IMR-90 (cell line): ENCODE measurements at regions not wholly inside any gene's neighbourhood (a gene's known extent, or its start where the extent isn't known, plus 50 kb on each side); places are given as distances from the start of the nearest gene placed in this dataset.

Experiments
- ATAC-seq: fragments of 200-7000 bp; cut with Tn5 transposase; 2 replicates; pipeline ENCODE4 v1.9.1; 2020; ENCODE audit warnings: low read depth, mild to moderate bottlenecking, moderate library complexity
- BruUV-seq: library from RNA; stranded (reverse); fragments of 400-500 nt; replicated peaks from 2 replicates; lab custom pipeline; 2021; lab: Mats Ljungman, UMichigan
- CTCF ChIA-PET: fragments of 300-600 bp; formaldehyde crosslinking; extraction: SDS; loops from one replicate; lab custom pipeline; 2021; ENCODE audit warnings: antibody characterized with exemption; lab: Yijun Ruan, JAX
- POLR2A ChIA-PET: fragments of 300-600 bp; sonication (Branson Sonifier 250); formaldehyde crosslinking; loops from one replicate; lab custom pipeline; 2022; ENCODE audit warnings: antibody characterized with exemption; ENCODE audit not compliant: unreplicated experiment; lab: Charles Lee
- DNase-seq: peaks from one replicate; pipeline ENCODE4 v3.0.0; 2013
- H2AFZ ChIP-seq: replicated peaks from 2 replicates; pipeline ENCODE3; 2013; ENCODE audit warnings: low read length, mild to moderate bottlenecking; ENCODE audit not compliant: poor library complexity
- H2AK5ac ChIP-seq: 2 replicates; pipeline ENCODE4 v1.6.1; 2013; ENCODE audit warnings: low read depth, low read length, inconsistent platforms
- H2AK9ac ChIP-seq: replicated peaks from 2 replicates; pipeline ENCODE3; 2013; ENCODE audit warnings: mild to moderate bottlenecking, low read depth, low read length, moderate library complexity; ENCODE audit not compliant: poor library complexity
- H2BK120ac ChIP-seq: 2 replicates; pipeline ENCODE4 v1.6.1; 2013; ENCODE audit warnings: low read depth, low read length, inconsistent platforms
- H2BK15ac ChIP-seq: 3 replicates; pipeline ENCODE4 v1.6.1; 2013; ENCODE audit warnings: low read depth, low read length, inconsistent platforms
- H2BK20ac ChIP-seq: 2 replicates; pipeline ENCODE4 v1.6.1; 2013; ENCODE audit warnings: low read depth, mild to moderate bottlenecking, inconsistent platforms, low read length, moderate library complexity
- H2BK5ac ChIP-seq: 2 replicates; pipeline ENCODE4 v1.6.1; 2013; ENCODE audit warnings: mild to moderate bottlenecking, low read depth, low read length, inconsistent platforms; ENCODE audit not compliant: poor library complexity, severe bottlenecking
- H3K14ac ChIP-seq: replicated peaks from 2 replicates; pipeline ENCODE4 v1.6.1; 2013; ENCODE audit warnings: low read depth, low read length, inconsistent platforms
- H3K18ac ChIP-seq: 2 replicates; pipeline ENCODE4 v1.6.1; 2013; ENCODE audit warnings: low read depth, low read length, control low read depth
- H3K23ac ChIP-seq: 2 replicates; pipeline ENCODE4 v1.6.1; 2013; ENCODE audit warnings: low read depth, low read length, inconsistent platforms
- H3K27ac ChIP-seq: 2 replicates; pipeline ENCODE4 v1.5.1; 2013; ENCODE audit warnings: mild to moderate bottlenecking, control low read depth, low read length; ENCODE audit not compliant: insufficient read depth
- H3K27me3 ChIP-seq: 2 replicates; pipeline ENCODE4 v1.6.1; 2013; ENCODE audit warnings: low read length; ENCODE audit not compliant: control insufficient read depth, insufficient read depth
- H3K36me3 ChIP-seq: 2 replicates; pipeline ENCODE4 v1.6.1; 2013; ENCODE audit warnings: low read length, mixed read lengths; ENCODE audit not compliant: control insufficient read depth, insufficient read depth
- H3K4ac ChIP-seq: 2 replicates; pipeline ENCODE4 v1.6.1; 2013; ENCODE audit warnings: low read depth, low read length, inconsistent platforms
- H3K4me1 ChIP-seq: 2 replicates; pipeline ENCODE4 v1.6.1; 2013; ENCODE audit warnings: low read length, mixed read lengths; ENCODE audit not compliant: control insufficient read depth, insufficient read depth
- H3K4me2 ChIP-seq: 2 replicates; pipeline ENCODE4 v1.6.1; 2013; ENCODE audit warnings: low read depth, mild to moderate bottlenecking, control low read depth, low read length, moderate library complexity
- H3K4me3 ChIP-seq: 2 replicates; pipeline ENCODE4 v1.5.1; 2013; ENCODE audit warnings: low read depth, mild to moderate bottlenecking, control low read depth, low read length, moderate library complexity; ENCODE audit not compliant: insufficient read depth
- H3K56ac ChIP-seq: 2 replicates; pipeline ENCODE4 v1.6.1; 2013; ENCODE audit warnings: low read length, inconsistent platforms; ENCODE audit not compliant: insufficient read depth; ENCODE audit errors: extremely low read depth
- H3K79me1 ChIP-seq, 2 experiments: 2 replicates each; pipeline ENCODE4 v1.6.1; 2013; ENCODE audit warnings: low read length in 2 of 2, inconsistent platforms in 1 of 2, low read depth in 1 of 2
- H3K9ac ChIP-seq: 2 replicates; pipeline ENCODE4 v1.6.1; 2013; ENCODE audit warnings: low read depth, low read length, control low read depth
- H3K9me1 ChIP-seq: 2 replicates; pipeline ENCODE4 v1.6.1; 2013; ENCODE audit warnings: low read length, inconsistent platforms; ENCODE audit not compliant: insufficient read depth
- H3K9me3 ChIP-seq: 2 replicates; pipeline ENCODE4 v1.6.1; 2013; ENCODE audit warnings: low read length; ENCODE audit not compliant: control insufficient read depth, insufficient read depth
- H4K20me1 ChIP-seq: 2 replicates; pipeline ENCODE4 v1.6.1; 2013; ENCODE audit warnings: low read length, inconsistent platforms; ENCODE audit not compliant: insufficient read depth
- H4K5ac ChIP-seq: 2 replicates; pipeline ENCODE4 v1.6.1; 2013; ENCODE audit warnings: mild to moderate bottlenecking, low read depth, low read length, control low read depth
- H4K8ac ChIP-seq, 2 experiments: 2 replicates each; pipeline ENCODE4 v1.6.1; 2013; ENCODE audit warnings: low read depth in 2 of 2, low read length in 2 of 2, control low read depth in 1 of 2, inconsistent platforms in 1 of 2
- H4K91ac ChIP-seq: 2 replicates; pipeline ENCODE4 v1.6.1; 2013; ENCODE audit warnings: low read depth, low read length, inconsistent platforms; ENCODE audit not compliant: insufficient read depth
- BHLHE40 ChIP-seq: fragments of 150-350 bp; IDR thresholded peaks from 2 replicates; pipeline ENCODE4 v1.6.1; 2016; ENCODE audit warnings: mild to moderate bottlenecking, low read depth, low read length
- CEBPB ChIP-seq: IDR thresholded peaks from 2 replicates; pipeline ENCODE4 v1.6.1; 2012; ENCODE audit warnings: low read depth, low read length, improper control_type of control experiment
- CHD1 ChIP-seq: IDR thresholded peaks from 2 replicates; pipeline ENCODE4 v1.6.1; 2012; ENCODE audit warnings: low read depth, low read length, improper control_type of control experiment
- FOS ChIP-seq: fragments of 150-350 bp; IDR thresholded peaks from 2 replicates; pipeline ENCODE4 v1.6.1; 2016; ENCODE audit warnings: low read depth, low read length
- MAFK ChIP-seq: IDR thresholded peaks from 2 replicates; pipeline ENCODE4 v1.6.1; 2012; ENCODE audit warnings: low read depth, low read length, improper control_type of control experiment
- MAZ ChIP-seq: IDR thresholded peaks from 2 replicates; pipeline ENCODE4 v1.6.1; 2012; ENCODE audit warnings: low read depth, mild to moderate bottlenecking, low read length, improper control_type of control experiment, moderate library complexity, borderline replicate concordance
- MXI1 ChIP-seq: IDR thresholded peaks from 2 replicates; pipeline ENCODE4 v1.6.1; 2012; ENCODE audit warnings: low read depth, mild to moderate bottlenecking, low read length, moderate library complexity, borderline replicate concordance
- NFE2L2 ChIP-seq: fragments of 150-350 bp; IDR thresholded peaks from 2 replicates; pipeline ENCODE4 v1.6.1; 2016; ENCODE audit warnings: low read depth, mild to moderate bottlenecking, low read length
- POLR2A ChIP-seq: IDR thresholded peaks from 2 replicates; pipeline ENCODE4 v1.6.1; 2012; ENCODE audit warnings: mild to moderate bottlenecking, low read depth, low read length
- RAD21 ChIP-seq: IDR thresholded peaks from 2 replicates; pipeline ENCODE4 v1.6.1; 2012; ENCODE audit warnings: low read length, improper control_type of control experiment
- RCOR1 ChIP-seq: IDR thresholded peaks from 2 replicates; pipeline ENCODE4 v1.6.1; 2012; ENCODE audit warnings: mild to moderate bottlenecking, low read length, improper control_type of control experiment; ENCODE audit not compliant: insufficient replicate concordance
- RFX5 ChIP-seq: IDR thresholded peaks from 2 replicates; pipeline ENCODE4 v1.8.0; 2012; ENCODE audit warnings: low read depth, mild to moderate bottlenecking, low read length, moderate library complexity
- SMC3 ChIP-seq: fragments of 150-350 bp; IDR thresholded peaks from 2 replicates; pipeline ENCODE4 v1.6.1; 2016; ENCODE audit warnings: low read depth, mild to moderate bottlenecking, antibody characterized with exemption, low read length, moderate library complexity
- WGBS, 2 experiments: methylation state at CpG; one replicate each; pipeline versions ENCODE4 v1.1.5 to v1.1.7; 2013; ENCODE audit warnings: missing lambda C conversion rate in 2 of 2; ENCODE audit not compliant: insufficient read length in 1 of 2; ENCODE audit errors: extremely low coverage in 2 of 2; 5-methylcytosine and 5-hydroxymethylcytosine counted together
- dilution Hi-C: fragments of 300-500 bp; cut with HindIII; formaldehyde crosslinking; loops from one replicate; pipeline ENCODE4 v1.14.3; 2018; ENCODE audit warnings: low sequenced_read_pairs; ENCODE audit not compliant: unreplicated experiment
- in situ Hi-C: fragments of 300-500 bp; cut with MboI; formaldehyde crosslinking; loops from 3 replicates; pipeline ENCODE4 v1.14.3; 2019; ENCODE audit warnings: low sequenced_read_pairs, inconsistent platforms, mixed read lengths
- intact Hi-C: fragments of 100-400 bp; cut with micrococcal nuclease; formaldehyde crosslinking; loops from 2 replicates; pipeline ENCODE4 v1.10.0; 2022
- TF ChIP-seq, protein P1 (sequence below): conservative IDR thresholded peaks from 2 replicates; pipeline ENCODE4 v1.5.1; 2012; ENCODE audit warnings: mild to moderate bottlenecking, low read depth, low read length, improper control_type of control experiment
- TF ChIP-seq, protein P2 (sequence below): fragments of 150-350 bp; IDR thresholded peaks from 2 replicates; pipeline ENCODE4 v1.6.1; 2016; ENCODE audit warnings: low read depth, mild to moderate bottlenecking, low read length, moderate library complexity, borderline replicate concordance
- TF ChIP-seq, protein P3 (sequence below): fragments of 150-350 bp; IDR thresholded peaks from 2 replicates; pipeline ENCODE4 v1.6.1; 2017; ENCODE audit warnings: mild to moderate bottlenecking, antibody characterized with exemption, low read length, low read depth

DNA sequence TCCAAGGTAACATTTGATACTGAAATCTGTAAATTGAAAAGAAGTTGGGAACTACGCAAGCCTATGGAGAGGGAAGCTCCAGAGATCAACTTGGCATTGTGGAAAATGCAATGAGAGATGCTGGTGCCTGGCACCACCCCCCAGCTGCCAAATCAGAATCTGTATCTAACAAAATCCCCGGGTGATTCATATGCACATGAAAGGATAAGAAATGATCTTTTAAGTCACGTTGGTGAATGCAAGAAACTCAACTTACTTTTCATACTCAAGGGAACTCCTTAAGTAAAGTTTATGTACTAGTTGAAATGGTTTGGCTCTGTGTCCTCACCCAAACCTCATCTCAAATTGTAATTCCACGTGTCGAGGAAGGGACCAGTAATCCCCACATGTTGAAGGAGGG lies 158.5 kb upstream of the MYO16 start:
- no peaks in the 10 kb centered on the region for H3K9me3 ChIP-seq
- no peak overlapping the region for H3K4ac ChIP-seq
- H3K18ac ChIP-seq = no peak overlapping the region
- no peak overlapping the region for H2BK15ac ChIP-seq
- ChIA-PET CTCF (no interaction called here), POLR2A (no interaction called here)
- H3K9me1 ChIP-seq = no peaks in the 10 kb centered on the region
- no peak overlapping the region for H3K14ac ChIP-seq
- H4K20me1 ChIP-seq = no peaks in the 10 kb centered on the region
- H2AK9ac ChIP-seq = no peak overlapping the region
- ATAC-seq (no peak), DNase-seq (no peak)
- H3K27me3 ChIP-seq = 0 out of 2 replicates have a peak, but pooled peaks cover 3% of the 10 kb centered on the region
- H3K36me3 ChIP-seq = no peaks in the 10 kb centered on the region
- no CpG with 5 or more reads among the region's 5 CpGs for WGBS, 2 experiments
- H3K4me2 ChIP-seq = no peak overlapping the region
- H3K4me1 ChIP-seq = no peaks in the 10 kb centered on the region
- H3K4me3 ChIP-seq = no peak overlapping the region
- BruUV-seq = no TSS peak
- intact Hi-C loops = no loop called here
- H4K8ac ChIP-seq = no peak overlapping the region
- no peak overlapping the region for H3K56ac ChIP-seq
- H3K27ac ChIP-seq = no peak overlapping the region
- H2AFZ ChIP-seq = no peak overlapping the region
- no peak overlapping the region for H4K5ac ChIP-seq
- H4K91ac ChIP-seq = no peak overlapping the region
- H2BK20ac ChIP-seq = no peak overlapping the region
- dilution Hi-C loops = no loop called here
- in situ Hi-C loops = no loop called here
- H3K9ac ChIP-seq = no peak overlapping the region
- no peak overlapping the region for H3K23ac ChIP-seq
- TF ChIP-seq, protein P1, sequence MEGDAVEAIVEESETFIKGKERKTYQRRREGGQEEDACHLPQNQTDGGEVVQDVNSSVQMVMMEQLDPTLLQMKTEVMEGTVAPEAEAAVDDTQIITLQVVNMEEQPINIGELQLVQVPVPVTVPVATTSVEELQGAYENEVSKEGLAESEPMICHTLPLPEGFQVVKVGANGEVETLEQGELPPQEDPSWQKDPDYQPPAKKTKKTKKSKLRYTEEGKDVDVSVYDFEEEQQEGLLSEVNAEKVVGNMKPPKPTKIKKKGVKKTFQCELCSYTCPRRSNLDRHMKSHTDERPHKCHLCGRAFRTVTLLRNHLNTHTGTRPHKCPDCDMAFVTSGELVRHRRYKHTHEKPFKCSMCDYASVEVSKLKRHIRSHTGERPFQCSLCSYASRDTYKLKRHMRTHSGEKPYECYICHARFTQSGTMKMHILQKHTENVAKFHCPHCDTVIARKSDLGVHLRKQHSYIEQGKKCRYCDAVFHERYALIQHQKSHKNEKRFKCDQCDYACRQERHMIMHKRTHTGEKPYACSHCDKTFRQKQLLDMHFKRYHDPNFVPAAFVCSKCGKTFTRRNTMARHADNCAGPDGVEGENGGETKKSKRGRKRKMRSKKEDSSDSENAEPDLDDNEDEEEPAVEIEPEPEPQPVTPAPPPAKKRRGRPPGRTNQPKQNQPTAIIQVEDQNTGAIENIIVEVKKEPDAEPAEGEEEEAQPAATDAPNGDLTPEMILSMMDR = no peak
- no peak for TF ChIP-seq FOS
- no peak for TF ChIP-seq CHD1
- no peak for TF ChIP-seq MXI1
- no peak for TF ChIP-seq RAD21
- no peak for TF ChIP-seq BHLHE40
- TF ChIP-seq, protein P2, sequence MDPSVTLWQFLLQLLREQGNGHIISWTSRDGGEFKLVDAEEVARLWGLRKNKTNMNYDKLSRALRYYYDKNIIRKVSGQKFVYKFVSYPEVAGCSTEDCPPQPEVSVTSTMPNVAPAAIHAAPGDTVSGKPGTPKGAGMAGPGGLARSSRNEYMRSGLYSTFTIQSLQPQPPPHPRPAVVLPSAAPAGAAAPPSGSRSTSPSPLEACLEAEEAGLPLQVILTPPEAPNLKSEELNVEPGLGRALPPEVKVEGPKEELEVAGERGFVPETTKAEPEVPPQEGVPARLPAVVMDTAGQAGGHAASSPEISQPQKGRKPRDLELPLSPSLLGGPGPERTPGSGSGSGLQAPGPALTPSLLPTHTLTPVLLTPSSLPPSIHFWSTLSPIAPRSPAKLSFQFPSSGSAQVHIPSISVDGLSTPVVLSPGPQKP = no peak
- TF ChIP-seq, protein P3, sequence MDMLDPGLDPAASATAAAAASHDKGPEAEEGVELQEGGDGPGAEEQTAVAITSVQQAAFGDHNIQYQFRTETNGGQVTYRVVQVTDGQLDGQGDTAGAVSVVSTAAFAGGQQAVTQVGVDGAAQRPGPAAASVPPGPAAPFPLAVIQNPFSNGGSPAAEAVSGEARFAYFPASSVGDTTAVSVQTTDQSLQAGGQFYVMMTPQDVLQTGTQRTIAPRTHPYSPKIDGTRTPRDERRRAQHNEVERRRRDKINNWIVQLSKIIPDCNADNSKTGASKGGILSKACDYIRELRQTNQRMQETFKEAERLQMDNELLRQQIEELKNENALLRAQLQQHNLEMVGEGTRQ = no peak
- TF ChIP-seq NFE2L2 = no peak
- no peak for TF ChIP-seq CEBPB
- TF ChIP-seq SMC3 = no peak
- no peak for TF ChIP-seq MAZ
- no peak for TF ChIP-seq POLR2A
- TF ChIP-seq MAFK = no peak
- TF ChIP-seq RFX5 = no peak
- TF ChIP-seq RCOR1 = no peak
- H2AK5ac ChIP-seq = no peak overlapping the region
- H2BK5ac ChIP-seq = no peak overlapping the region
- no peak overlapping the region for H2BK120ac ChIP-seq
- no peaks in the 10 kb centered on the region for H3K79me1 ChIP-seq
